ENCODE measurements at regions not wholly inside any gene's neighbourhood (a gene's known extent, or its start where the extent isn't known, plus 50 kb on each side); places are given as distances from the start of the nearest gene placed in this dataset.

DNA sequence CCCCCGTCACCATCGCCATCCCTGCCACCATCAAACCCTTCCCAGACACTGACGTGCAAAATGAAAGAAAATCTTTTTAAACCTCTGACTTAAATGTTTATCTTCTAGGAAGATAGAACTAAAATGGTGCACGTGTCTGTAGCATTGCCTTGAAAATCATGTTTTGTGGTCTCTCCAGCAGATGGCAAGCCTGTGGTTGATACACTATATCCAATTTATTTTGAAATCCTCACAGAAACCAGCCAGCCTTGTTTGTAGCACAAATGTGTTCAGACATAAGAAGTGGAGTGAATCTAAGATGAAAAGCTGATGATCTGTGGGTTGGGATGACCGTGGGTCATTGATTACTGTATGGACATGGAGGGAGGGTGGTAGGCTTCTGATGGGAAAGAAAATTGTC lies 436.2 kb upstream of the SMIM21 start:
- Mint-ChIP-seq H3K4me3 (no peak overlapping the region), H3K9me3 (no peaks in the 10 kb centered on the region), H3K36me3 (ENCODE audit: low read depth) (no peaks in the 10 kb centered on the region), H3K27me3 (ENCODE audit: insufficient read depth) (no peaks in the 10 kb centered on the region), H3K4me1 (peaks cover 2% of the 10 kb centered on the region), H3K27ac (no peak overlapping the region)
- H3K4me3 ChIP-seq (ENCODE audit: low read length), result no peak overlapping the region
- DNase-seq, result no peak
- H3K9me3 ChIP-seq (ENCODE audit: control insufficient read depth, low read length), result no peaks in the 10 kb centered on the region
- H3K4me1 ChIP-seq (ENCODE audit: control insufficient read depth, insufficient read depth, low read length), result no peaks in the 10 kb centered on the region
- H3K9ac ChIP-seq (ENCODE audit: extremely low read depth, low read length, poor library complexity, severe bottlenecking), result no peak overlapping the region
- no peak for TF ChIP-seq CTCF (conservative IDR thresholded peaks at IDR 0.05)
- no peaks in the 10 kb centered on the region for H3K36me3 ChIP-seq (ENCODE audit: control insufficient read depth, insufficient read depth, low read length)
- H3K27me3 ChIP-seq (ENCODE audit: control insufficient read depth, insufficient read depth, low read length, poor library complexity, severe bottlenecking), result no peaks in the 10 kb centered on the region
- H3K27ac ChIP-seq (ENCODE audit: low read depth, low read length), result no peak overlapping the region
- 98 to 100% methylated on average over 2 to 5 of the region's 5 CpGs for WGBS, 2 experiments (ENCODE audit: insufficient coverage in 1 of 2, insufficient read length in 1 of 2)

DNA sequence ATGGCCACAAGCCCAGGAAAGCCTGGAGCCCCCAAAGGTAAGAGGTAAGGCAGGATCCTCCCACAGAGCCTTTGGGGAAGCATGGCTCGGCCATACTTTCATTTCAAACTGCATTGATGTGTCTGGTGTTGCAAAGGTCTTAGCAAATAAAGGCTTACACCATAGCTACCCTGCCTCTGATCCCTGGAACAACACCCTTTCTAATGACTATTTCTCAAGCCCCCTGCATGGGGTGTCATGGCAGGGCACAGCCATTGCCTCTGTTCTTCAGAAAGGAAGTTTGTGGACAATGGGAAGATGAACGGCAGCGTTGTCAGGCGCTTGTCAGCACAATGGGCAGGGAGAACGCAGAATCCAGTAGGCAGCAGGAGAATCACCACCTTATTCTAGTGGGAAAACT lies 435.0 kb upstream of the SMIM21 start:
- Mint-ChIP-seq H3K9me3 (no peaks in the 10 kb centered on the region), H3K27me3 (ENCODE audit: insufficient read depth) (no peaks in the 10 kb centered on the region), H3K4me1 (no peaks in the 10 kb centered on the region), H3K36me3 (ENCODE audit: low read depth) (no peaks in the 10 kb centered on the region), H3K4me3 (no peak overlapping the region), H3K27ac (no peak overlapping the region)
- no peaks in the 10 kb centered on the region for H3K27me3 ChIP-seq (ENCODE audit: control insufficient read depth, insufficient read depth, low read length, poor library complexity, severe bottlenecking)
- H3K27ac ChIP-seq (ENCODE audit: low read depth, low read length), result no peak overlapping the region
- no peak overlapping the region for H3K4me3 ChIP-seq (ENCODE audit: low read length)
- no peak for TF ChIP-seq CTCF (conservative IDR thresholded peaks at IDR 0.05)
- 13 to 85% methylated on average over 1 to 5 of the region's 5 CpGs for WGBS, 2 experiments (ENCODE audit: insufficient coverage in 1 of 2, insufficient read length in 1 of 2)
- no peak overlapping the region for H3K9ac ChIP-seq (ENCODE audit: extremely low read depth, low read length, poor library complexity, severe bottlenecking)
- H3K9me3 ChIP-seq (ENCODE audit: control insufficient read depth, low read length), result no peaks in the 10 kb centered on the region
- no peaks in the 10 kb centered on the region for H3K4me1 ChIP-seq (ENCODE audit: control insufficient read depth, insufficient read depth, low read length)
- no peaks in the 10 kb centered on the region for H3K36me3 ChIP-seq (ENCODE audit: control insufficient read depth, insufficient read depth, low read length)
- no peak for DNase-seq

DNA sequence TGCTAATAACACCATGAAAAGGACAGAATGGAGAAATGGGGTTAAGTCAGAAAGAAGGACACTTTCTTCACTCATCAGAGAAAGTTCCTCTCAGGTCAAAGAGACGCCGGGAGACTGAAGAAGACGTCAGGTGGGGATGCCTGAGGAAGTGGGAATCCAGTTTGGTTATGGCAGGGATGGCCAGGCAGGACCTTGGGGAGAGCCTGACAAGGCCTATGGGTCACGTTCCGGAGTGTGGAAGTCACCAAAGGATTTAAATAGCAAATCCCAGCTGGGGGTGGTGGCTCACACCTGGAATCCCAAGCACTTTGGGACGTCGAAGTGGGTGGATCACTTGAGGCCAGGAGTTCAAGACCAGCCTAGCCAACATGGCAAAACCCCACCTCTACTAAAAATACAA lies 432.7 kb upstream of the SMIM21 start:
- no peak for DNase-seq
- no peaks in the 10 kb centered on the region for H3K9me3 ChIP-seq (ENCODE audit: control insufficient read depth, low read length)
- no peaks in the 10 kb centered on the region for H3K9me3 Mint-ChIP-seq

More for the DNA sequence above, 432.7 kb upstream of the SMIM21 start:
- Histone ChIP-seq H3K9ac (ENCODE audit: extremely low read depth, low read length, poor library complexity, severe bottlenecking) (no peak overlapping the region), H3K4me1 (ENCODE audit: control insufficient read depth, insufficient read depth, low read length) (no peaks in the 10 kb centered on the region), H3K27ac (ENCODE audit: low read depth, low read length) (no peak overlapping the region), H3K36me3 (ENCODE audit: control insufficient read depth, insufficient read depth, low read length) (no peaks in the 10 kb centered on the region), H3K4me3 (ENCODE audit: low read length) (no peak overlapping the region), H3K27me3 (ENCODE audit: control insufficient read depth, insufficient read depth, low read length, poor library complexity, severe bottlenecking) (no peaks in the 10 kb centered on the region)
- Mint-ChIP-seq H3K27me3 (ENCODE audit: insufficient read depth) (no peaks in the 10 kb centered on the region), H3K27ac (no peak overlapping the region), H3K4me3 (no peak overlapping the region), H3K36me3 (ENCODE audit: low read depth) (no peaks in the 10 kb centered on the region), H3K4me1 (no peaks in the 10 kb centered on the region)
- 94 to 100% methylated on average over 5 to 7 of the region's 7 CpGs for WGBS, 2 experiments (ENCODE audit: insufficient coverage in 1 of 2, insufficient read length in 1 of 2)
- no peak for TF ChIP-seq CTCF (conservative IDR thresholded peaks at IDR 0.05)

Measured in endodermal cell (in vitro differentiated cells).